HCT116 (cell line): ENCODE measurements at regions not wholly inside any gene's neighbourhood (a gene's known extent, or its start where the extent isn't known, plus 50 kb on each side); places are given as distances from the start of the nearest gene placed in this dataset.

Source experiments
- ATAC-seq: fragments of 200-7000 bp; cut with Tn5 transposase; 2 replicates; pipeline ENCODE4 v1.9.1; 2020; ENCODE audit warnings: mild to moderate bottlenecking, moderate library complexity
- BruUV-seq: library from RNA; stranded (reverse); fragments of 400-500 nt; replicated peaks from 2 replicates; lab custom pipeline; 2021; lab: Mats Ljungman, UMichigan
- CTCF ChIA-PET: fragments of 300-600 bp; sonication (Branson Sonifier 250); formaldehyde crosslinking; loops from one replicate; lab custom pipeline; 2021; ENCODE audit warnings: antibody characterized with exemption; lab: Charles Lee
- POLR2A ChIA-PET: fragments of 300-600, 350-600 bp; sonication (Branson Sonifier 250); formaldehyde crosslinking; loops from one replicate; lab custom pipeline; 2021; ENCODE audit warnings: antibody characterized with exemption; lab: Charles Lee
- RAD21 ChIA-PET, 2 experiments: fragments of 300-600 bp; sonication (Branson Sonifier 250); formaldehyde crosslinking; loops; one replicate each; lab custom pipeline; 2023; ENCODE audit warnings: low total read pairs in 2 of 2; ENCODE audit not compliant: uncharacterized antibody in 2 of 2, unreplicated experiment in 2 of 2, low non-redundant PET in 1 of 2; lab: Charles Lee
- DNase-seq: peaks from one replicate; pipeline ENCODE4 v3.0.0-alpha.2; 2010; ENCODE audit warnings: low read depth, low spot score
- H2AFZ ChIP-seq: fragments of 200-600 bp; shearing (Covaris generic), sonication (generic); 2 replicates; pipeline ENCODE4 v1.6.1; 2017; ENCODE audit warnings: low read depth, mixed run types, mixed read lengths, antibody characterized with exemption, low read length; ENCODE audit not compliant: poor library complexity, severe bottlenecking
- H3K27ac ChIP-seq: 2 replicates; pipeline ENCODE4 v1.5.1; 2012; ENCODE audit warnings: low read depth, low read length
- H3K27me3 ChIP-seq: fragments of 200-600 bp; sonication (generic); 2 replicates; pipeline ENCODE4 v1.6.1; 2016; ENCODE audit warnings: mixed run types, low read length, mixed read lengths; ENCODE audit not compliant: insufficient read depth
- H3K36me3 ChIP-seq, 2 experiments: fragments of 200-500 bp in 1 of 2; fragments of 200-600 bp in 1 of 2; sonication (Bioruptor generic) in 1 of 2; sonication (generic) in 1 of 2; 2 replicates each; pipeline versions ENCODE4 v1.5.1 to v1.6.1; 2014 to 2016; ENCODE audit warnings: low read length in 2 of 2, inconsistent platforms in 1 of 2, mixed read lengths in 1 of 2, mixed run types in 1 of 2; ENCODE audit not compliant: insufficient read depth in 2 of 2, control insufficient read depth in 1 of 2
- H3K4me1 ChIP-seq, 2 experiments: fragments of 200-600 bp in 1 of 2; sonication (generic) in 1 of 2; 2 replicates each; pipeline versions ENCODE4 v1.5.1 to v1.6.1; 2012 to 2017; ENCODE audit warnings: low read length in 2 of 2, inconsistent platforms in 1 of 2, mild to moderate bottlenecking in 1 of 2, mixed read lengths in 1 of 2, mixed run types in 1 of 2, moderate library complexity in 1 of 2; ENCODE audit not compliant: insufficient read depth in 2 of 2, control insufficient read depth in 1 of 2
- H3K4me2 ChIP-seq: fragments of 200-600 bp; sonication (generic); 2 replicates; pipeline ENCODE4 v1.6.1; 2017; ENCODE audit warnings: mixed run types, low read length, mixed read lengths
- H3K4me3 ChIP-seq, 2 experiments: fragments of 200-600 bp in 1 of 2; sonication (generic) in 1 of 2; replicated peaks in 1 of 2; 2 replicates each; pipeline ENCODE4 v1.5.1; 2011 to 2016; ENCODE audit warnings: low read length in 2 of 2, control low read depth in 1 of 2, low read depth in 1 of 2, mild to moderate bottlenecking in 1 of 2, mixed read lengths in 1 of 2, mixed run types in 1 of 2
- H3K79me2 ChIP-seq: fragments of 200-600 bp; sonication (generic); 2 replicates; pipeline ENCODE4 v1.6.1; 2017; ENCODE audit warnings: mild to moderate bottlenecking, mixed run types, low read length, moderate library complexity, mixed read lengths; ENCODE audit not compliant: insufficient read depth
- H3K9ac ChIP-seq: fragments of 200-600 bp; sonication (generic); 2 replicates; pipeline ENCODE4 v1.6.1; 2016; ENCODE audit warnings: low read length, mixed read lengths
- H3K9me2 ChIP-seq: fragments of 200-600 bp; sonication (generic), shearing (Covaris generic); 2 replicates; pipeline ENCODE4 v1.6.1; 2017; ENCODE audit warnings: mixed run types, mild to moderate bottlenecking, moderate library complexity; ENCODE audit not compliant: insufficient read depth
- H3K9me3 ChIP-seq, 2 experiments: fragments of 200-500 bp in 1 of 2; fragments of 200-600 bp in 1 of 2; sonication (Bioruptor generic) in 1 of 2; sonication (generic) in 1 of 2; 2 replicates each; pipeline ENCODE4 v1.6.1; 2014 to 2017; ENCODE audit warnings: low read length in 2 of 2, mixed read lengths in 2 of 2, inconsistent platforms in 1 of 2, low read depth in 1 of 2, mild to moderate bottlenecking in 1 of 2, mixed run types in 1 of 2, moderate library complexity in 1 of 2; ENCODE audit not compliant: control insufficient read depth in 1 of 2, insufficient read depth in 1 of 2
- H4K20me1 ChIP-seq: fragments of 200-600 bp; sonication (generic), shearing (Covaris generic); 2 replicates; pipeline ENCODE4 v1.6.1; 2017; ENCODE audit warnings: mixed run types, mild to moderate bottlenecking, moderate library complexity; ENCODE audit not compliant: insufficient read depth
- CBX3 ChIP-seq: IDR thresholded peaks from 2 replicates; pipeline ENCODE4 v1.6.1; 2012; ENCODE audit warnings: low read depth
- CEBPB ChIP-seq: IDR thresholded peaks from 2 replicates; pipeline ENCODE4 v1.6.1; 2012; ENCODE audit warnings: low read depth
- EGR1 ChIP-seq: IDR thresholded peaks from 2 replicates; pipeline ENCODE4 v1.6.1; 2012; ENCODE audit warnings: low read depth
- EZH2phosphoT487 ChIP-seq: fragments of 200-600 bp; IDR thresholded peaks from 2 replicates; pipeline ENCODE4 v1.6.1; 2018; ENCODE audit warnings: antibody characterized with exemption, borderline replicate concordance
- FOSL1 ChIP-seq: IDR thresholded peaks from 2 replicates; pipeline ENCODE4 v1.6.1; 2012; ENCODE audit warnings: low read depth
- POLR2AphosphoS5 ChIP-seq: IDR thresholded peaks from 2 replicates; pipeline ENCODE4 v1.6.1; 2011; ENCODE audit warnings: mild to moderate bottlenecking, low read depth, low read length, moderate library complexity
- SP1 ChIP-seq: IDR thresholded peaks from 2 replicates; pipeline ENCODE4 v1.6.1; 2012; ENCODE audit warnings: low read depth
- SRF ChIP-seq: IDR thresholded peaks from 2 replicates; pipeline ENCODE4 v1.6.1; 2012; ENCODE audit warnings: low read depth
- YY1 ChIP-seq: IDR thresholded peaks from 2 replicates; pipeline ENCODE4 v1.6.1; 2011; ENCODE audit warnings: low read length, low read depth, moderate library complexity, mild to moderate bottlenecking; ENCODE audit not compliant: insufficient replicate concordance; ENCODE audit errors: extremely low read depth
- ZFX ChIP-seq: fragments of 450-650 bp; IDR thresholded peaks from 2 replicates; pipeline ENCODE4 v1.6.1; 2017
- intact Hi-C: fragments of 100-400 bp; cut with micrococcal nuclease; formaldehyde crosslinking; loops from 2 replicates; pipeline ENCODE4 v1.10.0; 2022
- TF ChIP-seq, protein P1 (sequence below), 3 experiments: fragments of 200-600 bp in 1 of 3; sonication (generic) in 1 of 3; IDR thresholded peaks in 2 of 3; conservative IDR thresholded peaks in 1 of 3; 2 replicates each; pipeline ENCODE4 v1.5.1; 2012 to 2017; ENCODE audit warnings: low read depth in 2 of 3, low read length in 2 of 3, antibody characterized with exemption in 1 of 3, borderline replicate concordance in 1 of 3, control low read depth in 1 of 3, mild to moderate bottlenecking in 1 of 3, mixed read lengths in 1 of 3, mixed run types in 1 of 3, moderate library complexity in 1 of 3; ENCODE audit not compliant: insufficient read depth in 1 of 3
- TF ChIP-seq, protein P2 (sequence below): IDR thresholded peaks from 2 replicates; pipeline ENCODE4 v1.6.1; 2012
- TF ChIP-seq, protein P3 (sequence below): IDR thresholded peaks from 2 replicates; pipeline ENCODE4 v1.6.1; 2011; ENCODE audit warnings: mild to moderate bottlenecking, low read length, moderate library complexity; ENCODE audit not compliant: insufficient replicate concordance; ENCODE audit errors: extremely low read depth
- TF ChIP-seq, protein P4 (sequence below): IDR thresholded peaks from 2 replicates; pipeline ENCODE4 v1.6.1; 2012

DNA sequence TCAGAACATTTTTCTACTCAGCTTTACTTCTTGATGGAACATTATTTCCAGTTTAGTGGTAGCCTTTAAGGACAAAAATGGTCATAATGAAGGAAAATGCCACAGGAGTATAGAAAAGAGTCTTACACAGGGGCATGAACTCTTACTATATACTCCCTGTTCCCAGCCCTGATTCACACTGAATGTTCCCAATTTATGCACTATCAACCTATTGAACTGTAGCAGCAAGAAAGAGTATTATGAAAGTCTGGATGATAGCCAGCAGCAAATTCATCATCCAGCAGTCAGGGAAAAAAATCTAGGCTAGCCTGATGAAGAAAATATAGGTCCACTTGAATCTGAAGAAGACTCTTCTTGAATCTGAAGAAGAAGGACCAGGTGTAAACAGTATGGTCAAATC is 1170.3 kb upstream of the CHAC2 start:
- RAD21 ChIA-PET = no interaction called here
- TF ChIP-seq, protein P1, sequence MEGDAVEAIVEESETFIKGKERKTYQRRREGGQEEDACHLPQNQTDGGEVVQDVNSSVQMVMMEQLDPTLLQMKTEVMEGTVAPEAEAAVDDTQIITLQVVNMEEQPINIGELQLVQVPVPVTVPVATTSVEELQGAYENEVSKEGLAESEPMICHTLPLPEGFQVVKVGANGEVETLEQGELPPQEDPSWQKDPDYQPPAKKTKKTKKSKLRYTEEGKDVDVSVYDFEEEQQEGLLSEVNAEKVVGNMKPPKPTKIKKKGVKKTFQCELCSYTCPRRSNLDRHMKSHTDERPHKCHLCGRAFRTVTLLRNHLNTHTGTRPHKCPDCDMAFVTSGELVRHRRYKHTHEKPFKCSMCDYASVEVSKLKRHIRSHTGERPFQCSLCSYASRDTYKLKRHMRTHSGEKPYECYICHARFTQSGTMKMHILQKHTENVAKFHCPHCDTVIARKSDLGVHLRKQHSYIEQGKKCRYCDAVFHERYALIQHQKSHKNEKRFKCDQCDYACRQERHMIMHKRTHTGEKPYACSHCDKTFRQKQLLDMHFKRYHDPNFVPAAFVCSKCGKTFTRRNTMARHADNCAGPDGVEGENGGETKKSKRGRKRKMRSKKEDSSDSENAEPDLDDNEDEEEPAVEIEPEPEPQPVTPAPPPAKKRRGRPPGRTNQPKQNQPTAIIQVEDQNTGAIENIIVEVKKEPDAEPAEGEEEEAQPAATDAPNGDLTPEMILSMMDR (IDR thresholded peaks at IDR 0.05 in 2 of 3, conservative IDR thresholded peaks at IDR 0.05 in 1 of 3; ENCODE audit: borderline replicate concordance in 1 of 3, insufficient read depth in 1 of 3, low read depth in 2 of 3, low read length in 2 of 3) = no peak
- no peak for TF ChIP-seq EGR1
- no peak for TF ChIP-seq EZH2phosphoT487
- TF ChIP-seq, protein P2, sequence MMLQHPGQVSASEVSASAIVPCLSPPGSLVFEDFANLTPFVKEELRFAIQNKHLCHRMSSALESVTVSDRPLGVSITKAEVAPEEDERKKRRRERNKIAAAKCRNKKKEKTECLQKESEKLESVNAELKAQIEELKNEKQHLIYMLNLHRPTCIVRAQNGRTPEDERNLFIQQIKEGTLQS = no peak
- TF ChIP-seq ZFX = no peak
- TF ChIP-seq, all 23 proteins: peak for 0
- Histone ChIP-seq H3K27ac (no peak overlapping the region), H3K79me2 (no peaks in the 10 kb centered on the region), H2AFZ (no peak overlapping the region), H3K9ac (no peak overlapping the region), H3K4me1 (no peaks in the 10 kb centered on the region), H3K9me2 (no peaks in the 10 kb centered on the region), H4K20me1 (no peaks in the 10 kb centered on the region), H3K4me3 (no peak overlapping the region), H3K9me3 (no peaks in the 10 kb centered on the region), H3K4me2 (no peak overlapping the region), H3K36me3 (no peaks in the 10 kb centered on the region), H3K27me3 (no peaks in the 10 kb centered on the region)
- BruUV-seq = no TSS peak
- ATAC-seq (no peak), DNase-seq (no peak)
- CTCF ChIA-PET = no interaction called here
- POLR2A ChIA-PET = no interaction called here
- intact Hi-C loops = no loop called here

DNA sequence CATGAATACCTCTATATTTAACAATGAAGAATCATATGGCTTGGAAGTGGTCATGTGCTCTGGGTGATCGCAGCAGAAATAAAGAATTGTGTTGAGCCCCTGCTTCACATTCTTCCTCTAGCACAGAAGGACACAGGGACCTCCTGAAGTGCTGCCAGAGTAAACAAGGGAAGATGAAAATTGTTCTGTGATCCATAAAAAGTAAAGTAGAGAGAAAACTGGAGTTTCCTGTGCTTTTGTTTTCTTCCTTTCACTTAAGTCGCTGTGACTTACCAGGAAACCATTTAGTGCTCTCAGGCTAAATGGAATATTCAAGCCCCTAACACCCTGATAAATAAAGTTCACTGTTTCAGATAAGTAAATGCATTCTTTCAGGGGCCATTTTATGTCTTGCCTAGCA is 1173.6 kb upstream of the CHAC2 start:
- H3K9me2 ChIP-seq = no peaks in the 10 kb centered on the region
- no peak overlapping the region for H3K9ac ChIP-seq
- H3K4me3 ChIP-seq = no peak overlapping the region
- no peaks in the 10 kb centered on the region for H3K27me3 ChIP-seq
- intact Hi-C loops = no loop called here
- H3K4me2 ChIP-seq = no peak overlapping the region
- no peaks in the 10 kb centered on the region for H3K4me1 ChIP-seq
- H3K79me2 ChIP-seq = no peaks in the 10 kb centered on the region
- no peak for ATAC-seq
- H3K27ac ChIP-seq = no peak overlapping the region
- no peaks in the 10 kb centered on the region for H3K36me3 ChIP-seq
- no peaks in the 10 kb centered on the region for H4K20me1 ChIP-seq
- BruUV-seq = no TSS peak
- no peak for DNase-seq
- RAD21 ChIA-PET = no interaction called here
- CTCF ChIA-PET = no interaction called here
- POLR2A ChIA-PET = no interaction called here
- no peak overlapping the region for H2AFZ ChIP-seq
- TF ChIP-seq CBX3 = no peak
- TF ChIP-seq, protein P3, sequence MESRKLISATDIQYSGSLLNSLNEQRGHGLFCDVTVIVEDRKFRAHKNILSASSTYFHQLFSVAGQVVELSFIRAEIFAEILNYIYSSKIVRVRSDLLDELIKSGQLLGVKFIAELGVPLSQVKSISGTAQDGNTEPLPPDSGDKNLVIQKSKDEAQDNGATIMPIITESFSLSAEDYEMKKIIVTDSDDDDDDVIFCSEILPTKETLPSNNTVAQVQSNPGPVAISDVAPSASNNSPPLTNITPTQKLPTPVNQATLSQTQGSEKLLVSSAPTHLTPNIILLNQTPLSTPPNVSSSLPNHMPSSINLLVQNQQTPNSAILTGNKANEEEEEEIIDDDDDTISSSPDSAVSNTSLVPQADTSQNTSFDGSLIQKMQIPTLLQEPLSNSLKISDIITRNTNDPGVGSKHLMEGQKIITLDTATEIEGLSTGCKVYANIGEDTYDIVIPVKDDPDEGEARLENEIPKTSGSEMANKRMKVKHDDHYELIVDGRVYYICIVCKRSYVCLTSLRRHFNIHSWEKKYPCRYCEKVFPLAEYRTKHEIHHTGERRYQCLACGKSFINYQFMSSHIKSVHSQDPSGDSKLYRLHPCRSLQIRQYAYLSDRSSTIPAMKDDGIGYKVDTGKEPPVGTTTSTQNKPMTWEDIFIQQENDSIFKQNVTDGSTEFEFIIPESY = no peak
- TF ChIP-seq, protein P4, sequence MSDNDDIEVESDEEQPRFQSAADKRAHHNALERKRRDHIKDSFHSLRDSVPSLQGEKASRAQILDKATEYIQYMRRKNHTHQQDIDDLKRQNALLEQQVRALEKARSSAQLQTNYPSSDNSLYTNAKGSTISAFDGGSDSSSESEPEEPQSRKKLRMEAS = no peak
- TF ChIP-seq ZFX = no peak
- no peak for TF ChIP-seq CEBPB
- TF ChIP-seq POLR2AphosphoS5 = no peak
- TF ChIP-seq SRF = no peak
- TF ChIP-seq YY1 = no peak
- TF ChIP-seq SP1 = no peak
- no peak for TF ChIP-seq FOSL1
- no peaks in the 10 kb centered on the region for H3K9me3 ChIP-seq
